ENCODE measurements at regions not wholly inside any gene's neighbourhood (a gene's known extent, or its start where the extent isn't known, plus 50 kb on each side); places are given as distances from the start of the nearest gene placed in this dataset.

- no peak for DNase-seq (ENCODE audit: low spot score)
Observed at GRCh38 chr14:104342435-104343293, 204.3 kb downstream of the KIF26A start.

- no peak for DNase-seq (ENCODE audit: low spot score)
Observed at GRCh38 chr14:104343294-104343625, 204.9 kb downstream of the KIF26A start.

GRCh38 chr14:104343690-104344640 lies 205.6 kb downstream of the KIF26A start:
- no peak for DNase-seq (ENCODE audit: low spot score)

- DNase-seq (ENCODE audit: low spot score): no peak
Observed at GRCh38 chr14:104344818-104345620, 206.6 kb downstream of the KIF26A start.

- no peak for DNase-seq (ENCODE audit: low spot score)
Observed at GRCh38 chr14:104345621-104346462, 207.5 kb downstream of the KIF26A start.

- DNase-seq (ENCODE audit: low spot score): no peak
Observed at GRCh38 chr14:104346608-104347007, 208.2 kb downstream of the KIF26A start.

- DNase-seq (ENCODE audit: low spot score): no peak
Observed at GRCh38 chr14:104348741-104349140, 210.4 kb downstream of the KIF26A start.

GRCh38 chr14:104349950-104350349 lies 211.6 kb downstream of the KIF26A start:
- DNase-seq (ENCODE audit: low spot score): no peak

- peak; percentile 0 for DNase-seq (ENCODE audit: low spot score)
Observed at GRCh38 chr14:104350463-104351185, 212.2 kb downstream of the KIF26A start.

GRCh38 chr14:104351849-104352492 lies 213.6 kb downstream of the KIF26A start:
- DNase-seq (ENCODE audit: low spot score): no peak

GRCh38 chr14:104352493-104353220 lies 214.3 kb downstream of the KIF26A start:
- DNase-seq (ENCODE audit: low spot score): no peak

- DNase-seq (ENCODE audit: low spot score): no peak
Observed at GRCh38 chr14:104353221-104353920, 215.0 kb downstream of the KIF26A start.

- DNase-seq (ENCODE audit: low spot score): no peak
Observed at GRCh38 chr14:104353921-104354701, 215.7 kb downstream of the KIF26A start.

- DNase-seq (ENCODE audit: low spot score): no peak
Observed at GRCh38 chr14:104355101-104356019, 217.0 kb downstream of the KIF26A start.

GRCh38 chr14:104356020-104356737 lies 217.8 kb downstream of the KIF26A start:
- no peak for DNase-seq (ENCODE audit: low spot score)
